Kidney (tissue), 13 donors: ENCODE measurements at regions not wholly inside any gene's neighbourhood (a gene's known extent, or its start where the extent isn't known, plus 50 kb on each side); places are given as distances from the start of the nearest gene placed in this dataset.

ENCODE experiments used
- DNase-seq, 5 donors: peaks; one replicate each; pipeline ENCODE4 v3.0.0-alpha.2; 2013 to 2020
- FAIRE-seq: peaks from 2 replicates; lab custom pipeline; 2012; peaks lifted over from hg19 to GRCh38; lab: Jason Lieb, UNC
- H3K27ac ChIP-seq, 2 donors: one replicate each; pipeline ENCODE4 v1.7.0; 2013; ENCODE audit warnings: low read depth in 2 of 2, low read length in 2 of 2, inconsistent platforms in 1 of 2
- H3K27me3 ChIP-seq: one replicate; pipeline ENCODE4 v1.7.1; 2013; ENCODE audit warnings: low read length, inconsistent platforms; ENCODE audit not compliant: control insufficient read depth, insufficient read depth
- H3K36me3 ChIP-seq, 3 donors: one replicate each; pipeline versions ENCODE4 v1.7.0 to v1.7.1; 2013; ENCODE audit warnings: low read length in 3 of 3, control low read depth in 1 of 3, inconsistent platforms in 1 of 3; ENCODE audit not compliant: insufficient read depth in 3 of 3, control insufficient read depth in 2 of 3
- H3K4me1 ChIP-seq, 3 donors: one replicate each; pipeline versions ENCODE4 v1.7.0 to v1.7.1; 2013; ENCODE audit warnings: low read length in 3 of 3, inconsistent platforms in 1 of 3, low read depth in 1 of 3; ENCODE audit not compliant: control insufficient read depth in 2 of 3, insufficient read depth in 2 of 3
- H3K4me3 ChIP-seq, 3 donors: one replicate each; pipeline versions ENCODE4 v1.7.0 to v1.8.1; 2013; ENCODE audit warnings: low read length in 3 of 3, control low read depth in 1 of 3, inconsistent platforms in 1 of 3
- H3K9ac ChIP-seq, 3 donors: one replicate each; pipeline versions ENCODE4 v1.7.0 to v1.7.1; 2013; ENCODE audit warnings: low read length in 3 of 3, control low read depth in 1 of 3, inconsistent platforms in 1 of 3
- H3K9me3 ChIP-seq, 3 donors: one replicate each; pipeline versions ENCODE4 v1.7.0 to v1.7.1; 2013; ENCODE audit warnings: low read length in 3 of 3, control low read depth in 1 of 3, inconsistent platforms in 1 of 3; ENCODE audit not compliant: control insufficient read depth in 2 of 3, insufficient read depth in 1 of 3
- CTCF ChIP-seq: IDR thresholded peaks from 3 replicates; pipeline ENCODE4 v1.5.1; 2012; ENCODE audit warnings: mild to moderate bottlenecking, moderate library complexity, borderline replicate concordance; ENCODE audit not compliant: insufficient read depth; ENCODE audit errors: extremely low read depth
- intact Hi-C: fragments of 100-400 bp; cut with DNase I; formaldehyde crosslinking; loops from one replicate; pipeline ENCODE4 v1.11.1; 2022
- donor health status: control.
- donor health status: control.
- donor health status: control.
- donor health status: control.
- donor health status: control.
- donor health status: DM: yes; HTN: yes; CAD: no.
- donor health status: Normal renal cell carcinoma (clear cell type).

GRCh38 chr1:106200711-106201110 lies 855.8 kb upstream of the PRMT6 start:
- no peak for TF ChIP-seq CTCF
- Histone ChIP-seq H3K27me3 (no peaks in the 10 kb centered on the region), H3K4me3 (no peak overlapping the region), H3K36me3 (no peaks in the 10 kb centered on the region), H3K9ac (no peak overlapping the region), H3K4me1 (no peaks in the 10 kb centered on the region), H3K27ac (no peak overlapping the region), H3K9me3 (no peaks in the 10 kb centered on the region)
- DNase-seq (no peak), FAIRE-seq (no peak)
- intact Hi-C loops, result no loop called here

GRCh38 chr1:106207185-106207584 lies 849.3 kb upstream of the PRMT6 start:
- Histone ChIP-seq H3K4me1 (no peaks in the 10 kb centered on the region), H3K27me3 (no peaks in the 10 kb centered on the region), H3K9me3 (no peaks in the 10 kb centered on the region), H3K4me3 (no peak overlapping the region), H3K27ac (no peak overlapping the region), H3K36me3 (no peaks in the 10 kb centered on the region), H3K9ac (no peak overlapping the region)
- FAIRE-seq (no peak), DNase-seq (no peak)
- TF ChIP-seq CTCF, result no peak
- intact Hi-C loops, result no loop called here

GRCh38 chr1:106217765-106218164 lies 838.7 kb upstream of the PRMT6 start:
- FAIRE-seq, result no peak
- no peak overlapping the region for H3K9ac ChIP-seq
- TF ChIP-seq CTCF, result no peak
- H3K4me3 ChIP-seq, result no peak overlapping the region
- H3K36me3 ChIP-seq, result no peaks in the 10 kb centered on the region
- H3K4me1 ChIP-seq, result no peaks in the 10 kb centered on the region
- DNase-seq, result no peak
- no peaks in the 10 kb centered on the region for H3K9me3 ChIP-seq
- no peaks in the 10 kb centered on the region for H3K27me3 ChIP-seq
- no peak overlapping the region for H3K27ac ChIP-seq
- intact Hi-C loops, result no loop called here

- intact Hi-C loops, result no loop called here
- H3K9me3 ChIP-seq, result no peaks in the 10 kb centered on the region
- FAIRE-seq (no peak), DNase-seq (no peak)
- TF ChIP-seq CTCF, result no peak
- no peaks in the 10 kb centered on the region for H3K27me3 ChIP-seq
- H3K4me1 ChIP-seq, result no peaks in the 10 kb centered on the region
- H3K27ac ChIP-seq, result no peak overlapping the region
- H3K9ac ChIP-seq, result no peak overlapping the region
- no peak overlapping the region for H3K4me3 ChIP-seq
- no peaks in the 10 kb centered on the region for H3K36me3 ChIP-seq
Observed at GRCh38 chr1:106222403-106222802, 834.1 kb upstream of the PRMT6 start.
